ENCODE measurements at regions not wholly inside any gene's neighbourhood (a gene's known extent, or its start where the extent isn't known, plus 50 kb on each side); places are given as distances from the start of the nearest gene placed in this dataset.

- TF ChIP-seq CTCF (conservative IDR thresholded peaks at IDR 0.05; ENCODE audit: low read depth, low read length), result no peak
- DNase-seq (ENCODE audit: low read depth), result no peak
- no peak overlapping the region for H3K4me3 ChIP-seq (ENCODE audit: low read depth, low read length)
These were observed 177.9 kb downstream of the FAM124B start for GRCh38 chr2:224223851-224224555.

DNA sequence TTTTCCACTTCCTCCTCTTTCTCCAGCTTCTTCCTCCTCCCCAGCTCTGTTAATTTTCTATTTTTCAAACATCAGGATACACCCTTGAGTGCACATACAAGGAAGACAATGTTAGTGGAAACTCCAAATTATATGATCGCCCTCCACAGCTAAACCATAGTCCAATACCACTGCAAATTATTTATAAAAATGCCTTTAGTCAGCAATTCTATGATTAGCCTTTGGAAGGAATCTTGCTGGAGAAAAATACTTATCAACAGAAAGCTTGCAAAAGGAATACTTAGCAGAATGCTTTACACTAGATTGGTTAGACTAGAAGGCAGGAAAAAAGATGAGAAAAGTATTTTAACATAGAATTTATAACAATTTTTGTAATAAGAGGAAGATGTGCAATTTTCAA lies 178.9 kb downstream of the FAM124B start:
- no peak overlapping the region for H3K4me3 ChIP-seq (ENCODE audit: low read depth, low read length)
- no peak for DNase-seq (ENCODE audit: low read depth)
- TF ChIP-seq CTCF (conservative IDR thresholded peaks at IDR 0.05; ENCODE audit: low read depth, low read length), result no peak

GRCh38 chr2:224222291-224222690 lies 179.6 kb downstream of the FAM124B start:
- DNase-seq (ENCODE audit: low read depth), result peak; percentile 55
- no peak for TF ChIP-seq CTCF (conservative IDR thresholded peaks at IDR 0.05; ENCODE audit: low read depth, low read length)
- H3K4me3 ChIP-seq (ENCODE audit: low read depth, low read length), result no peak overlapping the region

DNA sequence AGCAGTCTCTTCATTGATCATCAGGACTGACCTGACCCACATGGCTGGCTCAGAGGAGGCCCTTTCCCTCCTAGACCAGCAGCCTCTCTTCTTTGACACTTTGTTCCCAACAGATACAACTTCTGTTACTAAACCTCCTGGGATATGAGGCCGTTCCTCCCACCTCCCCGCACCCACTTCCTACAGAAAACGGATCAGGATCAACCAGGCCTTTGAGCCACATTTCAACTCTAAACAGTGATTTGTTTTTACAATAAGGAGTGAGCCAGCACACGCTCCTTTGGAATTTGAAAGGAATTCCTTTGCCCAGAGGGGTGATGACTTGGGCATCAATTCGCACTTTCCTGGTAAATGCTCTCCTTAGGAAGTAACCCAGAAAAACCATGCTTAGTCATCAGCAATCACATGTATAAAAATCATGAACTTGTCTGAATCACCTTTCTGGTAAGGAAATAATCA lies 180.4 kb downstream of the FAM124B start:
- H3K4me3 ChIP-seq (ENCODE audit: low read depth, low read length), result no peak overlapping the region
- TF ChIP-seq CTCF (conservative IDR thresholded peaks at IDR 0.05; ENCODE audit: low read depth, low read length), result no peak
- DNase-seq (ENCODE audit: low read depth), result peak; percentile 100

GRCh38 chr2:224220586-224221255 lies 181.2 kb downstream of the FAM124B start:
- H3K4me3 ChIP-seq (ENCODE audit: low read depth, low read length), result no peak overlapping the region
- DNase-seq (ENCODE audit: low read depth), result no peak
- TF ChIP-seq CTCF (conservative IDR thresholded peaks at IDR 0.05; ENCODE audit: low read depth, low read length), result no peak

DNA sequence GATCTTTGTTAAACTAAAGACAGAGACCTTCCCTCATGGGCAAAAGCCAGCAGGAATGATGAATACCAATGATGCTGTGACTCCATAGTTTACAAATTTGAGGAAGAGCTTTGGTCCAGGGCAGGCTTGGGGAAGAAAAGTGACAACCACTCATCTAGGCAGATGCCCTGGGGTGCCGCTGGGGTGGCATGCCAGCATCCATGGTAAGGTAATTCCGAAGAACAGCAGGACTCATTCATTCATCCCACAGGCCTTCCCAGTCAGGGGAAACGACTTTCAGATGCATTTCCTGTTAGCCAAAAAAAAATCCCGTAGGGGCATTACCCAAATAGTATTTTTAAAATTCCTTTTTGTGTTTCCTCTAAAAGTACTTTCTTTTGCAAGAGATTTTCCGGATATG lies 180.7 kb upstream of the SERPINE2 start:
- no peak overlapping the region for H3K4me3 ChIP-seq (ENCODE audit: low read depth, low read length)
- no peak for DNase-seq (ENCODE audit: low read depth)
- no peak for TF ChIP-seq CTCF (conservative IDR thresholded peaks at IDR 0.05; ENCODE audit: low read depth, low read length)

DNA sequence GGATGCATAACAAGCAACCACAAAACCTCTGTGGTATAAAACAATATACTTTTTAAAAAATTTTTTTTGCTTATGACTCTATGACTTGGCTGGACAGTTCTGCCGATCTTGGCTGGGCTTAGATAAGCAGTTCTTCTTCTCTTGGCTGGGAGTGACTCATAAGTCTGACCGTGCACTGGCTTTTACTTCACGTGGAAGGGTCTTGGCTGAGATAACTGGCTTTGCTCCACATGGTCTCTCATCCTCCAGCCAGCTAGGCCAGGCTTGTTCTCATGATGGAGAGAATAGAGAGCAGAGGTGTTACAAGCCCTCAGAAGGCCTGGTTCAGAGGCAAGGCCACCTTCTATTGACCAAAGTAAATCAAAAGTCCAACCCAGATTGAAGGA lies 178.9 kb upstream of the SERPINE2 start:
- no peak overlapping the region for H3K4me3 ChIP-seq (ENCODE audit: low read depth, low read length)
- no peak for TF ChIP-seq CTCF (conservative IDR thresholded peaks at IDR 0.05; ENCODE audit: low read depth, low read length)
- no peak for DNase-seq (ENCODE audit: low read depth)

All from epithelial cell of proximal tubule (primary cell).